ENCODE measurements at regions not wholly inside any gene's neighbourhood (a gene's known extent, or its start where the extent isn't known, plus 50 kb on each side); places are given as distances from the start of the nearest gene placed in this dataset.

- TF ChIP-seq MEF2A (IDR thresholded peaks at IDR 0.05; ENCODE audit: borderline replicate concordance, low read depth) = no peak
- no peak for TF ChIP-seq GABPA (IDR thresholded peaks at IDR 0.05; ENCODE audit: low read depth)
- no peak for TF ChIP-seq NRF1 (IDR thresholded peaks at IDR 0.05; ENCODE audit: low read depth, low read length)
- TF ChIP-seq YY1 (IDR thresholded peaks at IDR 0.05; ENCODE audit: low read depth) = no peak
- H3K4me2 ChIP-seq = no peak overlapping the region
- H3K27me3 ChIP-seq (ENCODE audit: insufficient read depth) = no peaks in the 10 kb centered on the region
- ChIA-PET CTCF (no interaction called here), POLR2A (no interaction called here)
- H3K36me3 ChIP-seq (replicated peaks in 1 of 2; ENCODE audit: control insufficient read depth in 1 of 2, insufficient read depth in 2 of 2, low read length in 1 of 2) = no peaks in the 10 kb centered on the region
- H3K27ac ChIP-seq (ENCODE audit: low read depth in 2 of 2, low read length in 1 of 2) = no peak overlapping the region
- H3K9me2 ChIP-seq = no peaks in the 10 kb centered on the region
- no peak for DNase-seq
- H3K4me1 ChIP-seq (ENCODE audit: control insufficient read depth in 1 of 2, insufficient read depth in 2 of 2, low read depth in 1 of 2, low read length in 1 of 2) = peaks cover 0 to 7% of the 10 kb centered on the region in 2 experiments; a peak in 2 of 4 replicates
- no peaks in the 10 kb centered on the region for H3F3A ChIP-seq (replicated peaks; ENCODE audit: insufficient read depth)
- WGBS (ENCODE audit: low lambda C conversion rate) = 30% methylated on average over 3 of the region's 3 CpGs
- no peak overlapping the region for H3K4me3 ChIP-seq (ENCODE audit: low read depth in 2 of 2, low read length in 1 of 2)
- no peaks in the 10 kb centered on the region for H4K20me1 ChIP-seq (ENCODE audit: insufficient read depth)
- no peaks in the 10 kb centered on the region for H3K79me2 ChIP-seq (ENCODE audit: insufficient read depth)
- no peak overlapping the region for H3K9ac ChIP-seq
- no peaks in the 10 kb centered on the region for H3K9me3 ChIP-seq
- H2AFZ ChIP-seq (ENCODE audit: low read depth) = no peak overlapping the region
Measured at GRCh38 chr6:19662911-19663310, 174.3 kb upstream of the ID4 start.

DNA sequence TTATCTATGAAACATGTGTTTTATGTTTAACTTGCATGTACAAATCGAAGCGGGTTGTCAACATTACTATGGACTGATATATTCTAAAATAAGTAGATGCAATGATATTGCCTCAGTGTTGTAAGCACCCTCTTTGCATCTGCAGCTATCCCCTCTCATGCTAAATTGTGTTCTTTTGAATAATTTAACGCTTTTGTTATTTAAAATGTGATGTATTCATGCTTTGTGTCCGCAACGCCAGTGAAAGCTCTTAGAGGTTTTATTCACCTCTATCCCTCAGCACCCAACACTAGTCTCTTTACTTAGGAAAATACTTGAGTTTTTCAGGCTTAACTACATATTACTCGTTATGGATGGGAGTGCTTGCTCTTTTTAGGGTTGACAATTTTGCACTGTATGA is 173.7 kb upstream of the ID4 start:
- H3K9me3 ChIP-seq = no peaks in the 10 kb centered on the region
- DNase-seq = no peak
- H3K27me3 ChIP-seq (ENCODE audit: insufficient read depth) = no peaks in the 10 kb centered on the region
- H3K4me3 ChIP-seq (ENCODE audit: low read depth in 2 of 2, low read length in 1 of 2) = no peak overlapping the region
- no peaks in the 10 kb centered on the region for H4K20me1 ChIP-seq (ENCODE audit: insufficient read depth)
- H3K9me2 ChIP-seq = no peaks in the 10 kb centered on the region
- H3F3A ChIP-seq (replicated peaks; ENCODE audit: insufficient read depth) = peaks cover 5% of the 10 kb centered on the region
- H3K9ac ChIP-seq = no peak overlapping the region
- H3K36me3 ChIP-seq (replicated peaks in 1 of 2; ENCODE audit: control insufficient read depth in 1 of 2, insufficient read depth in 2 of 2, low read length in 1 of 2) = no peaks in the 10 kb centered on the region
- ChIA-PET CTCF (no interaction called here), POLR2A (no interaction called here)
- 37% methylated on average over 6 of the region's 6 CpGs for WGBS (ENCODE audit: low lambda C conversion rate)
- TF ChIP-seq CHD2 (IDR thresholded peaks at IDR 0.05; ENCODE audit: low read length, partially characterized antibody) (no peak), NRF1 (IDR thresholded peaks at IDR 0.05; ENCODE audit: low read depth, low read length) (no peak), JUND (IDR thresholded peaks at IDR 0.05) (no peak), SIN3A (IDR thresholded peaks at IDR 0.05; ENCODE audit: borderline replicate concordance, low read depth, low read length) (no peak), ZBTB33 (IDR thresholded peaks at IDR 0.05; ENCODE audit: borderline replicate concordance, low read depth) (no peak)
- TF ChIP-seq, protein P1, sequence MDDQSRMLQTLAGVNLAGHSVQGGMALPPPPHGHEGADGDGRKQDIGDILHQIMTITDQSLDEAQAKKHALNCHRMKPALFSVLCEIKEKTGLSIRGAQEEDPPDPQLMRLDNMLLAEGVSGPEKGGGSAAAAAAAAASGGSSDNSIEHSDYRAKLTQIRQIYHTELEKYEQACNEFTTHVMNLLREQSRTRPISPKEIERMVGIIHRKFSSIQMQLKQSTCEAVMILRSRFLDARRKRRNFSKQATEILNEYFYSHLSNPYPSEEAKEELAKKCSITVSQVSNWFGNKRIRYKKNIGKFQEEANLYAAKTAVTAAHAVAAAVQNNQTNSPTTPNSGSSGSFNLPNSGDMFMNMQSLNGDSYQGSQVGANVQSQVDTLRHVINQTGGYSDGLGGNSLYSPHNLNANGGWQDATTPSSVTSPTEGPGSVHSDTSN (IDR thresholded peaks at IDR 0.05) = no peak
- H3K79me2 ChIP-seq (ENCODE audit: insufficient read depth) = no peaks in the 10 kb centered on the region
- no peak overlapping the region for H3K4me2 ChIP-seq
- H3K27ac ChIP-seq (ENCODE audit: low read depth in 2 of 2, low read length in 1 of 2) = no peak overlapping the region
- no peak overlapping the region for H2AFZ ChIP-seq (ENCODE audit: low read depth)
- H3K4me1 ChIP-seq (ENCODE audit: control insufficient read depth in 1 of 2, insufficient read depth in 2 of 2, low read depth in 1 of 2, low read length in 1 of 2) = peaks cover 0 to 7% of the 10 kb centered on the region in 2 experiments; a peak in 2 of 4 replicates

DNA sequence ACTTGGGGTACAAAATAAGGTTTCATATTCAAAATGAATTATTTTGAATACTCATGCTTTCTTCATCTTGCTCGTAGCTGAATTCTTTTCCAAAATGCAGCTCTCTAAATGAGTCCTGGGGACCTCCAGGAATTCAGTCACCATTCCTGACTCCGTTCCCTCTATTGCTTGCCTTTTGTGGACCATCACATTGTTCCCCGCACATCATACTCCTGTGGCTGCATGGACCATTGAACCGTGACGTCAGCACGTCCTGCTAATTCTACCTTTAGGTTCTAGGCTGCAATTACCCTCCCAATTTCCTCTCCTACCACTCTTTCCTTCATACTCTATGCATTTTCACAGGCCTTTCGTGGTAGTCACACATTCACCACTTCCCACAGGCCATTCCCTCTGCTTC is 173.1 kb upstream of the ID4 start:
- Histone ChIP-seq H3K9ac (no peak overlapping the region), H2AFZ (ENCODE audit: low read depth) (no peak overlapping the region), H4K20me1 (ENCODE audit: insufficient read depth) (no peaks in the 10 kb centered on the region), H3K36me3 (replicated peaks in 1 of 2; ENCODE audit: control insufficient read depth in 1 of 2, insufficient read depth in 2 of 2, low read length in 1 of 2) (no peaks in the 10 kb centered on the region), H3K27me3 (ENCODE audit: insufficient read depth) (no peaks in the 10 kb centered on the region), H3K9me2 (no peaks in the 10 kb centered on the region), H3K27ac (ENCODE audit: low read depth in 2 of 2, low read length in 1 of 2) (no peak overlapping the region), H3K4me2 (no peak overlapping the region), H3K4me3 (ENCODE audit: low read depth in 2 of 2, low read length in 1 of 2) (no peak overlapping the region), H3K4me1 (ENCODE audit: control insufficient read depth in 1 of 2, insufficient read depth in 2 of 2, low read depth in 1 of 2, low read length in 1 of 2) (peaks cover 0 to 7% of the 10 kb centered on the region in 2 experiments; a peak in 2 of 4 replicates), H3F3A (replicated peaks; ENCODE audit: insufficient read depth) (peaks cover 7% of the 10 kb centered on the region), H3K9me3 (no peaks in the 10 kb centered on the region), H3K79me2 (ENCODE audit: insufficient read depth) (no peaks in the 10 kb centered on the region)
- 68% methylated on average over 7 of the region's 7 CpGs for WGBS (ENCODE audit: low lambda C conversion rate)
- CTCF ChIA-PET = no interaction called here
- POLR2A ChIA-PET = no interaction called here
- TF ChIP-seq, protein P2, sequence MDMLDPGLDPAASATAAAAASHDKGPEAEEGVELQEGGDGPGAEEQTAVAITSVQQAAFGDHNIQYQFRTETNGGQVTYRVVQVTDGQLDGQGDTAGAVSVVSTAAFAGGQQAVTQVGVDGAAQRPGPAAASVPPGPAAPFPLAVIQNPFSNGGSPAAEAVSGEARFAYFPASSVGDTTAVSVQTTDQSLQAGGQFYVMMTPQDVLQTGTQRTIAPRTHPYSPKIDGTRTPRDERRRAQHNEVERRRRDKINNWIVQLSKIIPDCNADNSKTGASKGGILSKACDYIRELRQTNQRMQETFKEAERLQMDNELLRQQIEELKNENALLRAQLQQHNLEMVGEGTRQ (IDR thresholded peaks at IDR 0.05; ENCODE audit: borderline replicate concordance, low read depth, low read length) = no peak
- TF ChIP-seq JUND (IDR thresholded peaks at IDR 0.05) (no peak), GATA2 (CRISPR knock-in tag; IDR thresholded peaks at IDR 0.05) (no peak)
- no peak for DNase-seq
